Endothelial cell of umbilical vein (primary cell): ENCODE measurements at regions not wholly inside any gene's neighbourhood (a gene's known extent, or its start where the extent isn't known, plus 50 kb on each side); places are given as distances from the start of the nearest gene placed in this dataset.

Experiments used
- BruUV-seq: library from RNA; stranded (reverse); fragments of 400-500 nt; replicated peaks from 2 replicates; lab custom pipeline; 2021; lab: Mats Ljungman, UMichigan
- CTCF ChIA-PET: fragments of 300-600, 350-600 bp; sonication (Branson Sonifier 250); formaldehyde crosslinking; loops from one replicate; lab custom pipeline; 2021; ENCODE audit warnings: antibody characterized with exemption, inconsistent platforms; lab: Charles Lee
- POLR2A ChIA-PET: fragments of 300-600, 350-600 bp; sonication (Branson Sonifier 250); formaldehyde crosslinking; loops from one replicate; lab custom pipeline; 2021; ENCODE audit warnings: antibody characterized with exemption, inconsistent platforms; lab: Charles Lee
- DNase-seq: peaks from one replicate; pipeline ENCODE4 v3.0.0-alpha.2; 2011; ENCODE audit warnings: low read depth, low spot score
- FAIRE-seq: peaks from 2 replicates; lab custom pipeline; 2011; peaks lifted over from hg19 to GRCh38; lab: Jason Lieb, UNC
- H2AFZ ChIP-seq: 2 replicates; pipeline ENCODE4 v1.6.0; 2012; ENCODE audit warnings: low read depth, low read length, control low read depth, inconsistent platforms
- H3K27ac ChIP-seq: 2 replicates; pipeline ENCODE4 v1.5.1; 2011; ENCODE audit warnings: low read depth, mild to moderate bottlenecking, control low read depth, low read length, moderate library complexity; ENCODE audit not compliant: insufficient read depth
- H3K27me3 ChIP-seq, 2 experiments: 2 replicates each; pipeline versions ENCODE4 v1.6.0 to v1.6.1; 2011; ENCODE audit warnings: low read length in 2 of 2, mixed read lengths in 1 of 2; ENCODE audit not compliant: control insufficient read depth in 2 of 2, insufficient read depth in 2 of 2
- H3K36me3 ChIP-seq, 2 experiments: 2 replicates in 1 of 2; 3 replicates in 1 of 2; pipeline ENCODE4 v1.5.1; 2011; ENCODE audit warnings: low read length in 2 of 2, mild to moderate bottlenecking in 1 of 2, moderate library complexity in 1 of 2; ENCODE audit not compliant: control insufficient read depth in 2 of 2, insufficient read depth in 2 of 2; ENCODE audit errors: extremely low read depth in 1 of 2
- H3K4me1 ChIP-seq: 3 replicates; pipeline ENCODE4 v1.5.1; 2011; ENCODE audit warnings: mild to moderate bottlenecking, low read length; ENCODE audit not compliant: control insufficient read depth, insufficient read depth; ENCODE audit errors: extremely low read depth
- H3K4me2 ChIP-seq: 2 replicates; pipeline ENCODE4 v1.6.1; 2011; ENCODE audit warnings: low read length, control low read depth, mixed read lengths; ENCODE audit not compliant: insufficient read depth
- H3K4me3 ChIP-seq, 3 experiments: fragments of 200-600 bp in 1 of 3; sonication (generic), shearing (Covaris generic) in 1 of 3; replicated peaks in 1 of 3; 2 replicates each; pipeline ENCODE4 v1.5.1; 2011 to 2016; ENCODE audit warnings: control low read depth in 3 of 3, low read length in 3 of 3, mild to moderate bottlenecking in 2 of 3, inconsistent platforms in 1 of 3, low read depth in 1 of 3, moderate library complexity in 1 of 3; ENCODE audit not compliant: insufficient read depth in 1 of 3
- H3K79me2 ChIP-seq: 2 replicates; pipeline ENCODE4 v1.6.0; 2012; ENCODE audit warnings: low read length, inconsistent platforms; ENCODE audit not compliant: control insufficient read depth, insufficient read depth
- H3K9ac ChIP-seq: replicated peaks from 2 replicates; pipeline ENCODE3; 2011; ENCODE audit warnings: low read length, control low read depth; ENCODE audit not compliant: insufficient read depth; ENCODE audit errors: extremely low read depth
- H3K9me1 ChIP-seq: replicated peaks from 3 replicates; pipeline ENCODE4 v1.6.0; 2011; ENCODE audit warnings: mild to moderate bottlenecking, low read length; ENCODE audit not compliant: control insufficient read depth, insufficient read depth; ENCODE audit errors: extremely low read depth
- H3K9me3 ChIP-seq: replicated peaks from 2 replicates; pipeline ENCODE4 v1.5.1; 2012; ENCODE audit warnings: low read length, inconsistent platforms; ENCODE audit not compliant: control insufficient read depth, insufficient read depth
- H4K20me1 ChIP-seq: replicated peaks from 2 replicates; pipeline ENCODE3; 2011; ENCODE audit warnings: mild to moderate bottlenecking, low read length; ENCODE audit not compliant: control insufficient read depth, insufficient read depth; ENCODE audit errors: extremely low read depth
- EZH2 ChIP-seq: IDR thresholded peaks from 2 replicates; pipeline ENCODE4 v1.6.1; 2012; ENCODE audit warnings: borderline replicate concordance, low read depth, mild to moderate bottlenecking, moderate library complexity, low read length, inconsistent platforms; ENCODE audit not compliant: severe bottlenecking
- FOS ChIP-seq: IDR thresholded peaks from 2 replicates; pipeline ENCODE4 v1.6.1; 2011; ENCODE audit warnings: mild to moderate bottlenecking, low read length, moderate library complexity, borderline replicate concordance; ENCODE audit not compliant: insufficient read depth
- GATA2 ChIP-seq: IDR thresholded peaks from 2 replicates; pipeline ENCODE4 v1.7.0; 2011; ENCODE audit warnings: low read depth, mild to moderate bottlenecking, moderate library complexity, mixed read lengths, low read length; ENCODE audit not compliant: insufficient read length, insufficient read depth
- JUN ChIP-seq: IDR thresholded peaks from 2 replicates; pipeline ENCODE4 v1.6.1; 2011; ENCODE audit warnings: borderline replicate concordance, low read depth; ENCODE audit not compliant: insufficient read length, insufficient read depth
- MYC ChIP-seq: IDR thresholded peaks from one replicate; pipeline ENCODE4 v1.6.1; 2011; ENCODE audit warnings: mild to moderate bottlenecking, low read depth, low read length
- POLR2A ChIP-seq: IDR thresholded peaks from 2 replicates; pipeline ENCODE4 v1.6.1; 2012; ENCODE audit warnings: low read depth, mild to moderate bottlenecking, control low read depth, low read length
- POLR2AphosphoS5 ChIP-seq: IDR thresholded peaks from 2 replicates; pipeline ENCODE4 v1.6.1; 2012; ENCODE audit warnings: low read depth, mild to moderate bottlenecking, control low read depth, low read length, moderate library complexity; ENCODE audit not compliant: insufficient read depth
- dilution Hi-C: fragments of 300-500 bp; cut with MboI; formaldehyde crosslinking; loops from one replicate; pipeline ENCODE4 v1.15.0; 2019; ENCODE audit warnings: low sequenced_read_pairs; ENCODE audit not compliant: extremely low pct_ligation_motif_present
- intact Hi-C: fragments of 100-400 bp; cut with micrococcal nuclease; formaldehyde crosslinking; loops from one replicate; pipeline ENCODE4 v1.10.0; 2022
- TF ChIP-seq, protein P1 (sequence below), 2 donors: IDR thresholded peaks; 1 replicate in 1 of 2; 2 replicates in 1 of 2; pipeline ENCODE4 v1.5.1; 2011; ENCODE audit warnings: low read length in 2 of 2, mild to moderate bottlenecking in 2 of 2, moderate library complexity in 2 of 2, control low read depth in 1 of 2, inconsistent platforms in 1 of 2, low read depth in 1 of 2; ENCODE audit not compliant: insufficient read depth in 1 of 2; ENCODE audit errors: extremely low read depth in 1 of 2
- TF ChIP-seq, protein P2 (sequence below): IDR thresholded peaks from 2 replicates; pipeline ENCODE4 v1.6.1; 2011; ENCODE audit not compliant: insufficient read depth, insufficient read length

DNA sequence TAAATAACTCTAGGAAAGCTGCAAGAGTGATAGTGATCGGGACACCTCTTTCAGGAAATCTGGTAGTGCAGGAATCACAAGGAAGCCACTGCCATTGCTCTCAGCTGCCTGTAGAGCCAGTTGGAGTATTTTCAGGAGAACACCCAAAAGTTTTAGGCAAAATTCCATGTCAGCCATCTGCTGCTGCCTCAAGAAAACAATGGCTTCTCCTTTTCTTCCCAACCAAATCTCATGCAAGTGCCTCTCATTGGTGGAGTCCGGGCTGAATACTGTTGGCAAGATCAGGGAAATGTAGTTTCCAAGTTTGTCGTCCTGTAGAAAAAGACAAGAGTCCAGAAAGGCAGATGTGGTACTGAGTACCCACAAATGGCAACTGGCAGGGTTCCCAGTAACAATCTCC lies 54.9 kb upstream of the TANC2 start:
- Histone ChIP-seq H3K9ac (no peak overlapping the region), H2AFZ (no peak overlapping the region), H3K9me3 (no peaks in the 10 kb centered on the region), H3K4me2 (no peak overlapping the region), H3K4me1 (no peaks in the 10 kb centered on the region), H3K4me3 (no peak overlapping the region), H3K79me2 (no peaks in the 10 kb centered on the region), H3K27ac (no peak overlapping the region), H3K27me3 (peaks cover 3 to 6% of the 10 kb centered on the region in 2 experiments), H3K9me1 (no peaks in the 10 kb centered on the region), H4K20me1 (no peaks in the 10 kb centered on the region), H3K36me3 (no peaks in the 10 kb centered on the region)
- no peak for TF ChIP-seq POLR2A
- TF ChIP-seq MYC: no peak
- no peak for TF ChIP-seq EZH2
- TF ChIP-seq FOS: no peak
- TF ChIP-seq, protein P1, sequence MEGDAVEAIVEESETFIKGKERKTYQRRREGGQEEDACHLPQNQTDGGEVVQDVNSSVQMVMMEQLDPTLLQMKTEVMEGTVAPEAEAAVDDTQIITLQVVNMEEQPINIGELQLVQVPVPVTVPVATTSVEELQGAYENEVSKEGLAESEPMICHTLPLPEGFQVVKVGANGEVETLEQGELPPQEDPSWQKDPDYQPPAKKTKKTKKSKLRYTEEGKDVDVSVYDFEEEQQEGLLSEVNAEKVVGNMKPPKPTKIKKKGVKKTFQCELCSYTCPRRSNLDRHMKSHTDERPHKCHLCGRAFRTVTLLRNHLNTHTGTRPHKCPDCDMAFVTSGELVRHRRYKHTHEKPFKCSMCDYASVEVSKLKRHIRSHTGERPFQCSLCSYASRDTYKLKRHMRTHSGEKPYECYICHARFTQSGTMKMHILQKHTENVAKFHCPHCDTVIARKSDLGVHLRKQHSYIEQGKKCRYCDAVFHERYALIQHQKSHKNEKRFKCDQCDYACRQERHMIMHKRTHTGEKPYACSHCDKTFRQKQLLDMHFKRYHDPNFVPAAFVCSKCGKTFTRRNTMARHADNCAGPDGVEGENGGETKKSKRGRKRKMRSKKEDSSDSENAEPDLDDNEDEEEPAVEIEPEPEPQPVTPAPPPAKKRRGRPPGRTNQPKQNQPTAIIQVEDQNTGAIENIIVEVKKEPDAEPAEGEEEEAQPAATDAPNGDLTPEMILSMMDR (IDR thresholded peaks at IDR 0.05; ENCODE audit: extremely low read depth in 1 of 2, insufficient read depth in 1 of 2, low read depth in 1 of 2, low read length in 2 of 2): no peak
- TF ChIP-seq POLR2AphosphoS5: no peak
- TF ChIP-seq GATA2: no peak
- CTCF ChIA-PET: no interaction called here
- FAIRE-seq (no peak), DNase-seq (no peak)
- BruUV-seq: no TSS peak
- dilution Hi-C loops: no loop called here
- intact Hi-C loops: no loop called here
- POLR2A ChIA-PET: interaction anchor here (0.5 kb wide), 1 partner anchor 25 kb away, joined by 5 read pairs; no protein-coding TSS in a partner anchor

DNA sequence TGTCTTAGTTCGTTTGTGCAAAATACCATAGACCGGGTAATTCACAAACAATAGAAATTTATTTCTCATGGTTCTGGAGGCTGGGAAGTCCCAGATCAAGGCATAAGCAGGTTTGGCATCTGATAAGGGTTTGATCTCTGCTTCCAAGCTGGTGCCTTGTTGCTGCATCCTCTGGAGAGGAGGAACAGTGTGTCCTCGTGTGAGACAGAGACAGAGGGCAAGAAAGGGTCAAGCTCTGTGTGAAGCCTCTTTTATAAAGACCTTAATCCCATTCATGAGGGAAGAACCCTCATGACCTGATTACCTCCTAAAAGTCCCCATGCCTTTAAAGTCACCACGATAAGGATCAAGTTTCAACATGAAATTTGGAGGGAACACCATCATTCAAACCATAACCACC lies 55.8 kb upstream of the TANC2 start:
- no peak overlapping the region for H3K9ac ChIP-seq
- dilution Hi-C loops (no loop called here), intact Hi-C loops (no loop called here)
- DNase-seq: no peak
- H3K4me1 ChIP-seq: no peaks in the 10 kb centered on the region
- no peak for FAIRE-seq
- H4K20me1 ChIP-seq: no peaks in the 10 kb centered on the region
- no peak overlapping the region for H3K4me2 ChIP-seq
- H3K9me1 ChIP-seq: no peaks in the 10 kb centered on the region
- H3K79me2 ChIP-seq: no peaks in the 10 kb centered on the region
- ChIA-PET CTCF (no interaction called here), POLR2A (no interaction called here)
- no peaks in the 10 kb centered on the region for H3K9me3 ChIP-seq
- H2AFZ ChIP-seq: no peak overlapping the region
- no peak overlapping the region for H3K27ac ChIP-seq
- TF ChIP-seq FOS (no peak), GATA2 (no peak), EZH2 (no peak), MYC (no peak), POLR2A (no peak), POLR2AphosphoS5 (no peak), JUN (no peak)
- TF ChIP-seq, protein P2, sequence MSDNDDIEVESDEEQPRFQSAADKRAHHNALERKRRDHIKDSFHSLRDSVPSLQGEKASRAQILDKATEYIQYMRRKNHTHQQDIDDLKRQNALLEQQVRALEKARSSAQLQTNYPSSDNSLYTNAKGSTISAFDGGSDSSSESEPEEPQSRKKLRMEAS: no peak
- TF ChIP-seq, protein P1 (IDR thresholded peaks at IDR 0.05; ENCODE audit: extremely low read depth in 1 of 2, insufficient read depth in 1 of 2, low read depth in 1 of 2, low read length in 2 of 2): no peak
- H3K27me3 ChIP-seq: peaks cover 3 to 6% of the 10 kb centered on the region in 2 experiments
- no peak overlapping the region for H3K4me3 ChIP-seq
- no peaks in the 10 kb centered on the region for H3K36me3 ChIP-seq
- BruUV-seq: no TSS peak
